H1 (cell line): ENCODE measurements at regions not wholly inside any gene's neighbourhood (a gene's known extent, or its start where the extent isn't known, plus 50 kb on each side); places are given as distances from the start of the nearest gene placed in this dataset.

Source experiments
- FOSL1 ChIP-seq: IDR thresholded peaks from 2 replicates; pipeline ENCODE4 v1.6.1; 2011; ENCODE audit warnings: mild to moderate bottlenecking, low read depth, low read length, moderate library complexity; ENCODE audit not compliant: insufficient read depth
- NANOG ChIP-seq: IDR thresholded peaks from 2 replicates; pipeline ENCODE4 v1.6.1; 2011; ENCODE audit warnings: low read length, low read depth, mild to moderate bottlenecking, inconsistent platforms; ENCODE audit not compliant: insufficient read depth, poor library complexity, severe bottlenecking
- YY1 ChIP-seq: IDR thresholded peaks from 2 replicates; pipeline ENCODE4 v1.6.1; 2011; ENCODE audit warnings: low read depth, mild to moderate bottlenecking, low read length

DNA sequence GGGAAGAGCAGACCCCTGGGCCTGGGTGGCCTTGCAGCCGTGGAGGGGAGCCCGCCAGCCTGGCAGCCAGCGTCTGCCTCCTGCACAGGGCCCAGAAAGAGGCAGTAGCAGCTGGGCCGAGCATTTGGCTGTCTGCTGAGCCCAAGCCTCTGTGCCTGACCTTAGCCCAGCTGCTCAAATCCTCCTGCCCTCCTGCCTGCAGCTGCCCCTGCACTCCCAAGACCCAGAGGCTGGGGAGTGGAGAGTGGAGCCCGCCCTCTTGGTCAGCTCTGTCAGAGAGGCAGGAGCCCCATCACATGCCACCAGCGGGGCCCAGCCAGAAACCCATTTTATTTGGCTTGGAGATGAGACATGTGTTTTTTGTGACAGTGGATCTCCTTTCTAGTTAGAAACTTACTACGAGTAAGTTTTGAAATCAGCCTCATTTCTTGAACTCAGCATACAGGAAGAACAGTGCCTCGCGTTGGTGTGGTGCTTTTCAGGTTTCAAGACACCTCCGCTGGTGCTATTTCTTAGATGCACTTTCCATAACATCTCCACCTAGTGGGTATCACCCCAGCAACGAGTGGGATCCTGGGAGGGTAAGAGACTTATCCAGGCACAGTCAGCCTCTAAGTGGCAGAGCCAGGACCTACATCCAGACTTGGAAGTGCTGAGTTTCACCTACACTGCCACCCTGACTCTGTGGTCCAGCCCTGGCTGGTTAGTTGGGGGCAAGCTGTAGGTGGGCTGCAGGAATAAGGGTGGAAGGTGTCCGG is 477.1 kb downstream of the RPS24 start (continued):
- TF ChIP-seq YY1 (no peak), NANOG (no peak), FOSL1 (no peak)
